Sigmoid colon (tissue), 6 donors: ENCODE measurements at regions not wholly inside any gene's neighbourhood (a gene's known extent, or its start where the extent isn't known, plus 50 kb on each side); places are given as distances from the start of the nearest gene placed in this dataset.

Experiments used
- DNase-seq: peaks from one replicate; pipeline ENCODE4 v3.0.0-alpha.2; 2019
- H3K27ac ChIP-seq, 4 donors: fragments of 200-600 bp; sonication (generic); one replicate each; pipeline ENCODE4 v1.5.1; 2016 to 2019; ENCODE audit warnings: mild to moderate bottlenecking in 1 of 4
- H3K27me3 ChIP-seq, 3 donors: fragments of 200-600 bp; sonication (generic); one replicate each; pipeline ENCODE4 v1.5.1; 2019; ENCODE audit warnings: mild to moderate bottlenecking in 1 of 3
- H3K36me3 ChIP-seq, 4 donors: fragments of 200-600 bp; sonication (generic); one replicate each; pipeline ENCODE4 v1.5.1; 2016 to 2019
- H3K4me1 ChIP-seq, 4 donors: fragments of 200-600 bp; sonication (generic); one replicate each; pipeline ENCODE4 v1.5.1; 2017 to 2019
- H3K4me3 ChIP-seq, 4 donors: fragments of 200-600 bp; sonication (generic); one replicate each; pipeline ENCODE4 v1.5.1; 2017 to 2019; ENCODE audit warnings: mild to moderate bottlenecking in 2 of 4, moderate library complexity in 1 of 4
- H3K9me3 ChIP-seq, 4 donors: fragments of 200-600 bp in 3 of 4; sonication (generic) in 3 of 4; one replicate each; pipeline versions ENCODE4 v1.5.1 to v1.6.1; 2013 to 2019
- CTCF ChIP-seq, 4 experiments: fragments of 450-650 bp in 3 of 4; fragments of 200-600 bp in 1 of 4; IDR thresholded peaks; one replicate each; pipeline ENCODE4 v1.5.1; 2016 to 2019; ENCODE audit warnings: antibody characterized with exemption in 4 of 4, mild to moderate bottlenecking in 3 of 4, moderate library complexity in 2 of 4
- EP300 ChIP-seq, 4 donors: sonication (generic); formaldehyde crosslinking; IDR thresholded peaks; one replicate each; pipeline ENCODE4 v1.6.1; 2017; ENCODE audit warnings: antibody characterized with exemption in 4 of 4
- POLR2A ChIP-seq, 2 donors: fragments of 450-650 bp; IDR thresholded peaks; one replicate each; pipeline ENCODE4 v1.6.1; 2016; ENCODE audit warnings: antibody characterized with exemption in 2 of 2, mild to moderate bottlenecking in 2 of 2, moderate library complexity in 2 of 2
- POLR2AphosphoS5 ChIP-seq, 4 donors: sonication (generic); formaldehyde crosslinking; IDR thresholded peaks; one replicate each; pipeline ENCODE4 v1.6.1; 2017; ENCODE audit warnings: antibody characterized with exemption in 4 of 4
- WGBS, 2 donors: extraction: QIAGEN DNeasy Blood & Tissue Kit; methylation state at CpG; one replicate each; pipeline ENCODE4 v1.1.7; 2013; 5-methylcytosine and 5-hydroxymethylcytosine counted together
- intact Hi-C: fragments of 100-400 bp; cut with DNase I; formaldehyde crosslinking; loops from one replicate; pipeline ENCODE4 v1.15.1; 2023
- donor health status: healthy with polysubstance abuse.
- donor health status: healthy.

GRCh38 chr2:20897047-20897446 lies 74.1 kb upstream of the LDAH start:
- H3K4me1 ChIP-seq, result no peaks in the 10 kb centered on the region
- H3K36me3 ChIP-seq, result no peaks in the 10 kb centered on the region
- no peak for TF ChIP-seq POLR2A (IDR thresholded peaks at IDR 0.05)
- no peak for TF ChIP-seq CTCF (IDR thresholded peaks at IDR 0.05)
- TF ChIP-seq POLR2AphosphoS5 (IDR thresholded peaks at IDR 0.05), result no peak
- TF ChIP-seq EP300 (IDR thresholded peaks at IDR 0.05), result no peak
- no peak for DNase-seq
- WGBS, 2 donors, result 24 to 53% methylated on average over 3 of the region's 3 CpGs
- no peak overlapping the region for H3K27ac ChIP-seq
- intact Hi-C loops, result no loop called here
- H3K27me3 ChIP-seq, result no peaks in the 10 kb centered on the region
- no peak overlapping the region for H3K4me3 ChIP-seq
- H3K9me3 ChIP-seq, result no peaks in the 10 kb centered on the region

GRCh38 chr2:20884829-20885228 lies 61.9 kb upstream of the LDAH start:
- 72% methylated on average over 5 of the region's 5 CpGs for WGBS, 2 donors
- no peaks in the 10 kb centered on the region for H3K36me3 ChIP-seq

GRCh38 chr2:20882466-20883170 lies 59.7 kb upstream of the LDAH start:
- no peak overlapping the region for H3K27ac ChIP-seq
- no peak for DNase-seq
- H3K4me3 ChIP-seq, result no peak overlapping the region
- 76 to 79% methylated on average over 4 of the region's 4 CpGs for WGBS, 2 donors
- no peaks in the 10 kb centered on the region for H3K27me3 ChIP-seq
- H3K36me3 ChIP-seq, result no peaks in the 10 kb centered on the region
- no peaks in the 10 kb centered on the region for H3K9me3 ChIP-seq
- TF ChIP-seq POLR2A (IDR thresholded peaks at IDR 0.05) (no peak), POLR2AphosphoS5 (IDR thresholded peaks at IDR 0.05) (no peak), CTCF (IDR thresholded peaks at IDR 0.05) (no peak), EP300 (IDR thresholded peaks at IDR 0.05) (no peak)
- H3K4me1 ChIP-seq, result peaks cover 0 to 6% (median 3%) of the 10 kb centered on the region in 4 donors
- intact Hi-C loops, result no loop called here

More at GRCh38 chr2:20884829-20885228, 61.9 kb upstream of the LDAH start:
- no peak overlapping the region for H3K4me3 ChIP-seq
- H3K9me3 ChIP-seq, result no peaks in the 10 kb centered on the region
- H3K4me1 ChIP-seq, result no peaks in the 10 kb centered on the region
- no peak for TF ChIP-seq POLR2AphosphoS5 (IDR thresholded peaks at IDR 0.05)
- H3K27me3 ChIP-seq, result no peaks in the 10 kb centered on the region
- DNase-seq, result no peak
- H3K27ac ChIP-seq, result no peak overlapping the region
- intact Hi-C loops, result no loop called here

GRCh38 chr2:20880221-20880771 lies 57.4 kb upstream of the LDAH start:
- H3K4me1 ChIP-seq, result peaks cover 0 to 6% (median 3%) of the 10 kb centered on the region in 4 donors
- TF ChIP-seq CTCF (IDR thresholded peaks at IDR 0.05), result no peak
- no peak for TF ChIP-seq POLR2A (IDR thresholded peaks at IDR 0.05)
- no peak for TF ChIP-seq EP300 (IDR thresholded peaks at IDR 0.05)
- TF ChIP-seq POLR2AphosphoS5 (IDR thresholded peaks at IDR 0.05), result no peak
- no peaks in the 10 kb centered on the region for H3K36me3 ChIP-seq
- DNase-seq, result no peak
- 70 to 75% methylated on average over 13 of the region's 13 CpGs for WGBS, 2 donors
- no peaks in the 10 kb centered on the region for H3K27me3 ChIP-seq
- no peak overlapping the region for H3K27ac ChIP-seq
- H3K4me3 ChIP-seq, result no peak overlapping the region
- H3K9me3 ChIP-seq, result no peaks in the 10 kb centered on the region
- intact Hi-C loops, result no loop called here

- Histone ChIP-seq H3K27me3 (no peaks in the 10 kb centered on the region), H3K36me3 (no peaks in the 10 kb centered on the region), H3K4me3 (no peak overlapping the region), H3K4me1 (peaks cover 0 to 6% (median 3%) of the 10 kb centered on the region in 4 donors), H3K9me3 (no peaks in the 10 kb centered on the region), H3K27ac (no peak overlapping the region)
- TF ChIP-seq EP300 (IDR thresholded peaks at IDR 0.05) (no peak), POLR2A (IDR thresholded peaks at IDR 0.05) (no peak), POLR2AphosphoS5 (IDR thresholded peaks at IDR 0.05) (no peak), CTCF (IDR thresholded peaks at IDR 0.05) (no peak)
- no peak for DNase-seq
- WGBS, 2 donors, result 84 to 88% methylated on average over 5 of the region's 5 CpGs
- intact Hi-C loops, result no loop called here
Measured at GRCh38 chr2:20879221-20879620, 56.3 kb upstream of the LDAH start.
